A549 (cell line): ENCODE measurements at regions not wholly inside any gene's neighbourhood (a gene's known extent, or its start where the extent isn't known, plus 50 kb on each side); places are given as distances from the start of the nearest gene placed in this dataset.

ENCODE experiments used
- ATAC-seq, 2 experiments: fragments of 200-7000 bp in 1 of 2; fragments of >200 bp in 1 of 2; cut with Nextera tagmentation in 1 of 2; cut with Tn5 transposase in 1 of 2; 3 replicates each; pipeline versions ENCODE4 v1.8.0 to v1.9.1; 2018 to 2020; ENCODE audit warnings: mild to moderate bottlenecking in 1 of 2, moderate library complexity in 1 of 2
- CTCF ChIA-PET: fragments of 300-600 bp; sonication (Branson Sonifier 250); formaldehyde crosslinking; extraction: SDS; loops from one replicate; lab custom pipeline; 2021; ENCODE audit warnings: antibody characterized with exemption, inconsistent platforms; lab: Yijun Ruan, JAX
- POLR2A ChIA-PET: fragments of 350-600 bp; formaldehyde crosslinking; extraction: SDS; loops from one replicate; lab custom pipeline; 2021; ENCODE audit warnings: antibody characterized with exemption, inconsistent platforms; lab: Yijun Ruan, JAX
- DNase-seq, 2 experiments: peaks; one replicate each; pipeline versions ENCODE4 v3.0.0 to v3.0.0-alpha.2; 2011 to 2016; ENCODE audit warnings: low read depth in 1 of 2, low spot score in 1 of 2
- FAIRE-seq: peaks from 2 replicates; lab custom pipeline; 2011; peaks lifted over from hg19 to GRCh38; lab: Jason Lieb, UNC
- H3K27ac ChIP-seq, 2 experiments: fragments of >200 bp; sonication (Bioruptor Twin); formaldehyde crosslinking; 3 replicates each; pipeline ENCODE4 v1.5.1; 2016 to 2017
- H3K4me1 ChIP-seq: fragments of >200 bp; sonication (Bioruptor Twin); formaldehyde crosslinking; 3 replicates; pipeline ENCODE4 v1.6.1; 2016
- H3K4me2 ChIP-seq: fragments of >200 bp; sonication (Bioruptor Twin); formaldehyde crosslinking; 3 replicates; pipeline ENCODE4 v1.6.1; 2016
- H3K4me3 ChIP-seq: fragments of >200 bp; sonication (Bioruptor Twin); formaldehyde crosslinking; 3 replicates; pipeline ENCODE4 v1.5.1; 2016
- H3K9me3 ChIP-seq: fragments of >200 bp; sonication (Bioruptor Twin); formaldehyde crosslinking; 3 replicates; pipeline ENCODE4 v1.6.1; 2016
- CBX2 ChIP-seq: fragments of 200-600 bp; sonication (generic); IDR thresholded peaks from 2 replicates; pipeline ENCODE4 v1.6.1; 2016; ENCODE audit warnings: low read depth, mild to moderate bottlenecking, borderline replicate concordance
- CEBPB ChIP-seq, 2 experiments: fragments of >200 bp in 1 of 2; sonication (Bioruptor Twin) in 1 of 2; formaldehyde crosslinking in 1 of 2; IDR thresholded peaks; 2 replicates each; pipeline ENCODE4 v1.6.1; 2012 to 2016
- CHD4 ChIP-seq: fragments of 200-600 bp; sonication (generic); IDR thresholded peaks from 2 replicates; pipeline ENCODE4 v1.6.1; 2016; ENCODE audit warnings: antibody characterized with exemption, mild to moderate bottlenecking, borderline replicate concordance
- CTCF ChIP-seq: fragments of >200 bp; sonication (Bioruptor Twin); formaldehyde crosslinking; IDR thresholded peaks from 3 replicates; pipeline ENCODE4 v1.5.1; 2016
- EHF ChIP-seq: fragments of 250-450 bp; sonication (Bioruptor Pico); IDR thresholded peaks from 2 replicates; pipeline ENCODE4 v1.5.0; 2020; ENCODE audit warnings: mild to moderate bottlenecking
- HDAC2 ChIP-seq: fragments of 200-600 bp; sonication (generic); IDR thresholded peaks from 2 replicates; pipeline ENCODE4 v1.6.1; 2016
- HEYL ChIP-seq: fragments of 250-450 bp; sonication (Bioruptor Pico); IDR thresholded peaks from 2 replicates; pipeline ENCODE4 v1.8.0; 2021; ENCODE audit warnings: mild to moderate bottlenecking, moderate library complexity
- HMGXB4 ChIP-seq: fragments of 250-450 bp; sonication (Bioruptor Pico); IDR thresholded peaks from 2 replicates; pipeline ENCODE4 v1.5.0; 2021; ENCODE audit warnings: mild to moderate bottlenecking, moderate library complexity, borderline replicate concordance
- HOXA7 ChIP-seq: fragments of 250-450 bp; sonication (Bioruptor Pico); IDR thresholded peaks from 2 replicates; pipeline ENCODE4 v1.5.0; 2020; ENCODE audit warnings: mild to moderate bottlenecking, moderate library complexity
- HOXB13 ChIP-seq: fragments of 250-450 bp; sonication (Bioruptor Pico); IDR thresholded peaks from 2 replicates; pipeline ENCODE4 v1.5.0; 2020; ENCODE audit warnings: low read depth, mild to moderate bottlenecking, moderate library complexity
- HOXB5 ChIP-seq: fragments of 250-450 bp; sonication (Bioruptor Pico); IDR thresholded peaks from 2 replicates; pipeline ENCODE4 v1.5.0; 2020; ENCODE audit warnings: mild to moderate bottlenecking, moderate library complexity
- JUNB ChIP-seq: fragments of >200 bp; sonication (Bioruptor Twin); formaldehyde crosslinking; IDR thresholded peaks from 2 replicates; pipeline ENCODE4 v1.6.1; 2016
- KDM1A ChIP-seq: fragments of 200-600 bp; sonication (generic); IDR thresholded peaks from 2 replicates; pipeline ENCODE4 v1.6.1; 2016; ENCODE audit warnings: low read depth, mild to moderate bottlenecking
- KDM5A ChIP-seq: fragments of 200-600 bp; sonication (generic); IDR thresholded peaks from 2 replicates; pipeline ENCODE4 v1.6.1; 2016; ENCODE audit warnings: antibody characterized with exemption, mild to moderate bottlenecking
- MYC ChIP-seq: IDR thresholded peaks from 2 replicates; pipeline ENCODE4 v1.6.1; 2012; ENCODE audit warnings: mild to moderate bottlenecking, inconsistent platforms, low read length, improper control_type of control experiment, borderline replicate concordance
- NPAS2 ChIP-seq: fragments of 250-450 bp; sonication (Bioruptor Pico); IDR thresholded peaks from 2 replicates; pipeline ENCODE4 v1.8.0; 2022; ENCODE audit warnings: mild to moderate bottlenecking, moderate library complexity, borderline replicate concordance
- PBX3 ChIP-seq: IDR thresholded peaks from 2 replicates; pipeline ENCODE4 v1.6.1; 2012
- PHF8 ChIP-seq: fragments of 200-600 bp; sonication (generic); IDR thresholded peaks from 2 replicates; pipeline ENCODE4 v1.6.1; 2016; ENCODE audit warnings: low read depth, mild to moderate bottlenecking, antibody characterized with exemption, moderate library complexity, borderline replicate concordance
- RCOR1 ChIP-seq: fragments of 150-350 bp; IDR thresholded peaks from 2 replicates; pipeline ENCODE4 v1.6.1; 2014; ENCODE audit warnings: antibody characterized with exemption, low read length, low read depth
- RFX5 ChIP-seq: fragments of 450-650 bp; IDR thresholded peaks from 2 replicates; pipeline ENCODE4 v1.7.1; 2014; ENCODE audit warnings: antibody characterized with exemption, mild to moderate bottlenecking, moderate library complexity
- ZC3H11A ChIP-seq: fragments of 450-650 bp; IDR thresholded peaks from 2 replicates; pipeline ENCODE4 v1.6.1; 2014; ENCODE audit warnings: antibody characterized with exemption, mild to moderate bottlenecking
- WGBS: methylation state at CpG from one replicate; pipeline ENCODE4 v1.1.6; 2017; ENCODE audit errors: missing lambda C conversion rate; 5-methylcytosine and 5-hydroxymethylcytosine counted together

GRCh38 chr5:68529581-68529980 is 314.0 kb downstream of the PIK3R1 start:
- 43% methylated on average over 3 of the region's 3 CpGs for WGBS
- ChIA-PET CTCF (interaction anchor here (1.7 kb wide), 1 partner anchor 11 kb away, joined by 5 read pairs; no protein-coding TSS in a partner anchor), POLR2A (interaction anchor here (0.6 kb wide), 1 partner anchor 257 kb away, joined by 3 read pairs; no protein-coding TSS in a partner anchor)
- no peak overlapping the region for H3K4me2 ChIP-seq
- peaks cover 6% of the 10 kb centered on the region; the same call in 1 of the 3 replicates for H3K4me1 ChIP-seq
- peaks cover 15% of the 10 kb centered on the region for H3K9me3 ChIP-seq
- ATAC-seq = no peak
- no peak for DNase-seq
- FAIRE-seq = no peak
- no peak overlapping the region for H3K4me3 ChIP-seq
- H3K27ac ChIP-seq = no peak overlapping the region
- TF ChIP-seq HDAC2 = no peak
- TF ChIP-seq HOXB5 = no peak
- no peak for TF ChIP-seq MYC

GRCh38 chr5:68531970-68532369 is 316.4 kb downstream of the PIK3R1 start:
- FAIRE-seq (no peak), DNase-seq (no peak), ATAC-seq (no peak)
- no peak overlapping the region for H3K27ac ChIP-seq
- no peak overlapping the region for H3K4me3 ChIP-seq
- 49% methylated on average over 4 of the region's 4 CpGs for WGBS
- TF ChIP-seq CBX2 = no peak
- no peak for TF ChIP-seq HMGXB4 (CRISPR knock-in tag)
- TF ChIP-seq PBX3 = no peak
- TF ChIP-seq CEBPB (IDR thresholded peaks at IDR 0.05) = no peak
- no peak overlapping the region for H3K4me2 ChIP-seq
- H3K4me1 ChIP-seq = peaks cover 7% of the 10 kb centered on the region; the same call in 1 of the 3 replicates
- H3K9me3 ChIP-seq = peaks cover 11% of the 10 kb centered on the region
- ChIA-PET CTCF (no interaction called here), POLR2A (no interaction called here)

GRCh38 chr5:68533051-68533450 is 317.5 kb downstream of the PIK3R1 start:
- Histone ChIP-seq H3K4me2 (no peak overlapping the region), H3K9me3 (peaks cover 2% of the 10 kb centered on the region; the same call in 1 of the 3 replicates), H3K27ac (no peak overlapping the region), H3K4me3 (no peak overlapping the region), H3K4me1 (peaks cover 7% of the 10 kb centered on the region; the same call in 1 of the 3 replicates)
- 67% methylated on average over 2 of the region's 2 CpGs for WGBS
- ATAC-seq (no peak), FAIRE-seq (no peak), DNase-seq (no peak)
- ChIA-PET POLR2A (no interaction called here), CTCF (interaction anchor here (1.3 kb wide), 1 partner anchor 247 kb away, joined by 4 read pairs; no protein-coding TSS in a partner anchor)
- TF ChIP-seq CHD4 (no peak), KDM1A (no peak), RFX5 (no peak), HEYL (CRISPR knock-in tag) (no peak), RCOR1 (no peak), MYC (no peak), CTCF (no peak), PHF8 (no peak), KDM5A (no peak), HOXA7 (CRISPR knock-in tag) (no peak), NPAS2 (CRISPR knock-in tag) (no peak), EHF (no peak), HOXB13 (no peak), ZC3H11A (no peak), JUNB (no peak)
